Osteoblast (primary cell): ENCODE measurements at regions not wholly inside any gene's neighbourhood (a gene's known extent, or its start where the extent isn't known, plus 50 kb on each side); places are given as distances from the start of the nearest gene placed in this dataset.

Experiments
- DNase-seq: peaks from one replicate; pipeline ENCODE4 v3.0.0; 2011; ENCODE audit warnings: low spot score, mixed read lengths; ENCODE audit not compliant: insufficient read length; ENCODE audit errors: missing footprints
- H2AFZ ChIP-seq: 2 replicates; pipeline ENCODE4 v1.6.0; 2011; ENCODE audit warnings: mild to moderate bottlenecking, low read length
- H3K27ac ChIP-seq: 2 replicates; pipeline ENCODE4 v1.5.1; 2011; ENCODE audit warnings: mild to moderate bottlenecking, low read depth, low read length, moderate library complexity
- H3K27me3 ChIP-seq: 2 replicates; pipeline ENCODE4 v1.6.0; 2012; ENCODE audit warnings: mild to moderate bottlenecking, control low read depth, inconsistent platforms, low read length, moderate library complexity; ENCODE audit not compliant: insufficient read depth
- H3K36me3 ChIP-seq: 2 replicates; pipeline ENCODE4 v1.5.1; 2011; ENCODE audit warnings: mild to moderate bottlenecking, low read length, control low read depth, moderate library complexity; ENCODE audit not compliant: insufficient read depth
- H3K4me1 ChIP-seq: 2 replicates; pipeline ENCODE4 v1.5.1; 2011; ENCODE audit warnings: mild to moderate bottlenecking, low read length, control low read depth, moderate library complexity; ENCODE audit not compliant: insufficient read depth
- H3K4me2 ChIP-seq: 2 replicates; pipeline ENCODE4 v1.6.0; 2011; ENCODE audit warnings: mild to moderate bottlenecking, low read length; ENCODE audit not compliant: insufficient read depth
- H3K4me3 ChIP-seq: fragments of 200-600 bp; sonication (generic); 3 replicates; pipeline ENCODE4 v1.5.1; 2012; ENCODE audit warnings: mild to moderate bottlenecking, low read length, inconsistent platforms; ENCODE audit not compliant: insufficient read depth
- H3K79me2 ChIP-seq: 2 replicates; pipeline ENCODE4 v1.6.0; 2012; ENCODE audit warnings: mild to moderate bottlenecking, low read length, control low read depth, inconsistent platforms; ENCODE audit not compliant: insufficient read depth
- H3K9me3 ChIP-seq: 2 replicates; pipeline ENCODE4 v1.5.1; 2011; ENCODE audit warnings: low read depth, low read length, control low read depth
- H4K20me1 ChIP-seq: 2 replicates; pipeline ENCODE4 v1.6.0; 2012; ENCODE audit warnings: mild to moderate bottlenecking, low read length, control low read depth; ENCODE audit not compliant: insufficient read depth
- TF ChIP-seq, protein P1 (sequence below): IDR thresholded peaks from 2 replicates; pipeline ENCODE4 v1.5.1; 2011; ENCODE audit warnings: mild to moderate bottlenecking, low read depth, low read length, moderate library complexity; ENCODE audit errors: extremely low read depth

- DNase-seq, result no peak
- Histone ChIP-seq H3K4me3 (no peak overlapping the region), H3K4me1 (peaks cover 6% of the 10 kb centered on the region), H3K9me3 (no peaks in the 10 kb centered on the region), H4K20me1 (no peaks in the 10 kb centered on the region), H3K79me2 (no peaks in the 10 kb centered on the region), H3K4me2 (no peak overlapping the region), H2AFZ (no peak overlapping the region), H3K27me3 (peaks cover 3% of the 10 kb centered on the region), H3K36me3 (no peaks in the 10 kb centered on the region), H3K27ac (no peak overlapping the region)
- TF ChIP-seq, protein P1, sequence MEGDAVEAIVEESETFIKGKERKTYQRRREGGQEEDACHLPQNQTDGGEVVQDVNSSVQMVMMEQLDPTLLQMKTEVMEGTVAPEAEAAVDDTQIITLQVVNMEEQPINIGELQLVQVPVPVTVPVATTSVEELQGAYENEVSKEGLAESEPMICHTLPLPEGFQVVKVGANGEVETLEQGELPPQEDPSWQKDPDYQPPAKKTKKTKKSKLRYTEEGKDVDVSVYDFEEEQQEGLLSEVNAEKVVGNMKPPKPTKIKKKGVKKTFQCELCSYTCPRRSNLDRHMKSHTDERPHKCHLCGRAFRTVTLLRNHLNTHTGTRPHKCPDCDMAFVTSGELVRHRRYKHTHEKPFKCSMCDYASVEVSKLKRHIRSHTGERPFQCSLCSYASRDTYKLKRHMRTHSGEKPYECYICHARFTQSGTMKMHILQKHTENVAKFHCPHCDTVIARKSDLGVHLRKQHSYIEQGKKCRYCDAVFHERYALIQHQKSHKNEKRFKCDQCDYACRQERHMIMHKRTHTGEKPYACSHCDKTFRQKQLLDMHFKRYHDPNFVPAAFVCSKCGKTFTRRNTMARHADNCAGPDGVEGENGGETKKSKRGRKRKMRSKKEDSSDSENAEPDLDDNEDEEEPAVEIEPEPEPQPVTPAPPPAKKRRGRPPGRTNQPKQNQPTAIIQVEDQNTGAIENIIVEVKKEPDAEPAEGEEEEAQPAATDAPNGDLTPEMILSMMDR, result no peak
These were observed 178.7 kb upstream of the SH3BP4 start for GRCh38 chr2:234773129-234773528.

DNA sequence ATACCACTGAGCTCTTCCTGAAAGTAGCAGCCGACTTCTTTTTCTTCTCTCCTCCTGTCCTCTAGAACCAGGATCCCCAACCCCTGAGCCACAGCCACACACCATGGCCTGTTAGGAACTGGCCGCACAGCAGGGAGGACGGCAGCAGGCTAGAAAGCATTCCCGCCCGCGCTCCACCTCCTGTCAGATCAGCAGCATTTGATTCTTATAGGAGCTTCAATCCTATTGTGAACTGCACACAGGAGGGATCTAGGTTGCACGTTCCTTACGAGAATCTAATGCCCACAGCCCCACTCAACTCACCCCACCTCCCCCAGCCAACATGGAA is 179.1 kb upstream of the SH3BP4 start:
- H3K4me2 ChIP-seq, result no peak overlapping the region
- peaks cover 6% of the 10 kb centered on the region for H3K4me1 ChIP-seq
- H4K20me1 ChIP-seq, result no peaks in the 10 kb centered on the region
- no peaks in the 10 kb centered on the region for H3K36me3 ChIP-seq
- no peak overlapping the region for H3K27ac ChIP-seq
- H3K4me3 ChIP-seq, result no peak overlapping the region
- no peaks in the 10 kb centered on the region for H3K9me3 ChIP-seq
- H2AFZ ChIP-seq, result no peak overlapping the region
- no peak for DNase-seq
- peaks cover 3% of the 10 kb centered on the region for H3K27me3 ChIP-seq
- no peaks in the 10 kb centered on the region for H3K79me2 ChIP-seq
- TF ChIP-seq, protein P1, result no peak

GRCh38 chr2:234771980-234772732 is 179.7 kb upstream of the SH3BP4 start:
- Histone ChIP-seq H3K4me3 (no peak overlapping the region), H3K4me2 (no peak overlapping the region), H3K79me2 (no peaks in the 10 kb centered on the region), H2AFZ (no peak overlapping the region), H3K27me3 (peaks cover 3% of the 10 kb centered on the region), H3K4me1 (peaks cover 6% of the 10 kb centered on the region), H4K20me1 (no peaks in the 10 kb centered on the region), H3K27ac (no peak overlapping the region), H3K36me3 (no peaks in the 10 kb centered on the region), H3K9me3 (no peaks in the 10 kb centered on the region)
- DNase-seq, result no peak
- TF ChIP-seq, protein P1, result no peak

GRCh38 chr2:234771176-234771575 is 180.6 kb upstream of the SH3BP4 start:
- H3K4me3 ChIP-seq, result no peak overlapping the region
- H3K79me2 ChIP-seq, result no peaks in the 10 kb centered on the region
- no peak overlapping the region for H3K27ac ChIP-seq
- H3K4me2 ChIP-seq, result no peak overlapping the region
- H3K36me3 ChIP-seq, result no peaks in the 10 kb centered on the region
- H3K9me3 ChIP-seq, result no peaks in the 10 kb centered on the region
- H2AFZ ChIP-seq, result no peak overlapping the region
- DNase-seq, result no peak
- peaks cover 6% of the 10 kb centered on the region for H3K4me1 ChIP-seq
- H4K20me1 ChIP-seq, result no peaks in the 10 kb centered on the region
- TF ChIP-seq, protein P1, result no peak
- H3K27me3 ChIP-seq, result peaks cover 3% of the 10 kb centered on the region
